Motor neuron (in vitro differentiated cells): ENCODE measurements at regions not wholly inside any gene's neighbourhood (a gene's known extent, or its start where the extent isn't known, plus 50 kb on each side); places are given as distances from the start of the nearest gene placed in this dataset.
A peak's percentile ranks its signal among the peaks of the same experiment; 100 is the strongest.

ENCODE experiments used
- ATAC-seq, 8 experiments: fragments of 200-7000 bp; cut with Tn5 transposase; replicated peaks in 6 of 8; 2 replicates each; pipeline ENCODE4 v1.8.0; 2021; ENCODE audit warnings: mild to moderate bottlenecking in 8 of 8, moderate library complexity in 8 of 8
- H3K27ac ChIP-seq, 2 donors: fragments of 250-450 bp; sonication (Bioruptor Pico); 2 replicates each; pipeline ENCODE4 v1.9.0; 2021; ENCODE audit warnings: antibody characterized with exemption in 2 of 2, mild to moderate bottlenecking in 2 of 2, moderate library complexity in 1 of 2
- H3K4me1 ChIP-seq, 2 donors: fragments of 250-450 bp; sonication (Bioruptor Pico); replicated peaks in 1 of 2; 2 replicates each; pipeline ENCODE4 v1.6.1; 2021; ENCODE audit warnings: antibody characterized with exemption in 2 of 2, mild to moderate bottlenecking in 2 of 2, moderate library complexity in 1 of 2
- H3K4me3 ChIP-seq, 5 donors: fragments of 250-450 bp; sonication (Bioruptor Pico); 2 replicates each; pipeline ENCODE4 v1.9.0; 2021; ENCODE audit warnings: antibody characterized with exemption in 5 of 5, mild to moderate bottlenecking in 5 of 5, moderate library complexity in 4 of 5
- WGBS, 10 experiments: fragments of 450-650 bp; shearing (Covaris generic); methylation state at CpG; one replicate each; pipeline ENCODE4 v1.0.0; 2022; 5-methylcytosine and 5-hydroxymethylcytosine counted together
- in situ Hi-C, 9 experiments: fragments of 400-800 bp; cut with MboI; loops; one replicate each; pipeline ENCODE4 v1.15.0; 2021; ENCODE audit warnings: low sequenced_read_pairs in 9 of 9, low pct_unique_long_range_greater_than_20kb in 2 of 9; ENCODE audit not compliant: unreplicated experiment in 9 of 9

GRCh38 chr10:78746155-78746763 is 322.5 kb upstream of the ZMIZ1 start:
- ATAC-seq, result peak in 5 of 8 experiments; percentile 43 to 77 (median 65)
- in situ Hi-C loops, result no loop called here
- Histone ChIP-seq H3K27ac (peak overlapping the region in 1 of 2 donors; percentile 26), H3K4me3 (no peak overlapping the region), H3K4me1 (peaks cover 27 to 42% of the 10 kb centered on the region in 2 donors)
- 42 to 100% (median 85%) methylated on average over 1 to 4 of the region's 11 CpGs; no CpG with 5 or more reads in 5 of the 10 experiments for WGBS, 10 experiments

GRCh38 chr10:78747401-78748234 is 321.1 kb upstream of the ZMIZ1 start:
- peak in 3 of 8 experiments; percentile 13 to 32 (median 16) for ATAC-seq
- Histone ChIP-seq H3K27ac (no peak overlapping the region), H3K4me3 (no peak overlapping the region), H3K4me1 (peaks cover 27 to 42% of the 10 kb centered on the region in 2 donors)
- 48 to 100% (median 88%) methylated on average over 3 to 14 of the region's 14 CpGs for WGBS, 10 experiments
- in situ Hi-C loops, result no loop called here

- no peak overlapping the region for H3K4me3 ChIP-seq
- in situ Hi-C loops, result no loop called here
- H3K4me1 ChIP-seq, result peaks cover 24 to 45% of the 10 kb centered on the region in 2 donors
- WGBS, 10 experiments, result 76 to 100% (median 94%) methylated on average over 1 to 4 of the region's 4 CpGs
- H3K27ac ChIP-seq, result no peak overlapping the region
- ATAC-seq, result no peak
These were observed 320.6 kb upstream of the ZMIZ1 start for GRCh38 chr10:78748235-78748533.

- no peak for ATAC-seq
- peaks cover 32 to 53% of the 10 kb centered on the region in 2 donors for H3K4me1 ChIP-seq
- WGBS, 10 experiments, result 100% methylated on average over 1 of the region's 1 CpG; no CpG with 5 or more reads in 9 of the 10 experiments
- H3K4me3 ChIP-seq, result no peak overlapping the region
- no peak overlapping the region for H3K27ac ChIP-seq
- in situ Hi-C loops, result no loop called here
These were observed 319.6 kb upstream of the ZMIZ1 start for GRCh38 chr10:78749200-78749599.

- ATAC-seq, result no peak
- Histone ChIP-seq H3K4me3 (no peak overlapping the region), H3K27ac (no peak overlapping the region), H3K4me1 (peaks cover 33 to 53% of the 10 kb centered on the region in 2 donors)
- WGBS, 10 experiments, result 43 to 100% (median 90%) methylated on average over 1 of the region's 1 CpG; no CpG with 5 or more reads in 3 of the 10 experiments
- in situ Hi-C loops, result no loop called here
These were observed 318.9 kb upstream of the ZMIZ1 start for GRCh38 chr10:78749898-78750297.

- 42 to 100% (median 70%) methylated on average over 1 to 5 of the region's 5 CpGs for WGBS, 10 experiments
- in situ Hi-C loops, result no loop called here
These were observed 318.3 kb upstream of the ZMIZ1 start for GRCh38 chr10:78750418-78750817.

GRCh38 chr10:78751716-78752115 is 317.1 kb upstream of the ZMIZ1 start:
- 40 to 100% (median 96%) methylated on average over 1 to 8 of the region's 9 CpGs; no CpG with 5 or more reads in 1 of the 10 experiments for WGBS, 10 experiments
- Histone ChIP-seq H3K27ac (no peak overlapping the region), H3K4me3 (no peak overlapping the region), H3K4me1 (peaks cover 34 to 52% of the 10 kb centered on the region in 2 donors)
- in situ Hi-C loops, result no loop called here
- no peak for ATAC-seq

More at GRCh38 chr10:78750418-78750817, 318.3 kb upstream of the ZMIZ1 start:
- H3K27ac ChIP-seq, result no peak overlapping the region
- peaks cover 33 to 53% of the 10 kb centered on the region in 2 donors for H3K4me1 ChIP-seq
- no peak for ATAC-seq
- H3K4me3 ChIP-seq, result no peak overlapping the region

- H3K4me1 ChIP-seq, result peaks cover 39 to 54% of the 10 kb centered on the region in 2 donors
- no peak for ATAC-seq
- WGBS, 10 experiments, result 28 to 100% (median 55%) methylated on average over 1 to 3 of the region's 3 CpGs; no CpG with 5 or more reads in 2 of the 10 experiments
- H3K4me3 ChIP-seq, result no peak overlapping the region
- H3K27ac ChIP-seq, result no peak overlapping the region
- in situ Hi-C loops, result no loop called here
These were observed 316.5 kb upstream of the ZMIZ1 start for GRCh38 chr10:78752221-78752620.

- in situ Hi-C loops, result no loop called here
These were observed 316.1 kb upstream of the ZMIZ1 start for GRCh38 chr10:78752708-78753107.

GRCh38 chr10:78754269-78755062 is 314.3 kb upstream of the ZMIZ1 start:
- Histone ChIP-seq H3K27ac (peak overlapping the region; percentile 58 to 78), H3K4me3 (no peak overlapping the region), H3K4me1 (peaks cover 45 to 49% of the 10 kb centered on the region in 2 donors)
- WGBS, 10 experiments, result 22 to 83% (median 51%) methylated on average over 1 to 8 of the region's 11 CpGs
- peak in 7 of 8 experiments; percentile 4 to 73 (median 62) for ATAC-seq
- in situ Hi-C loops, result no loop called here

More at GRCh38 chr10:78752708-78753107, 316.1 kb upstream of the ZMIZ1 start:
- Histone ChIP-seq H3K27ac (no peak overlapping the region), H3K4me1 (peaks cover 44 to 54% of the 10 kb centered on the region in 2 donors), H3K4me3 (no peak overlapping the region)
- no peak for ATAC-seq
- 83 to 100% (median 94%) methylated on average over 1 to 3 of the region's 4 CpGs; no CpG with 5 or more reads in 5 of the 10 experiments for WGBS, 10 experiments

- peaks cover 45 to 49% of the 10 kb centered on the region in 2 donors for H3K4me1 ChIP-seq
- WGBS, 10 experiments, result 60 to 100% (median 86%) methylated on average over 1 to 7 of the region's 12 CpGs; no CpG with 5 or more reads in 2 of the 10 experiments
- ATAC-seq, result no peak
- H3K27ac ChIP-seq, result peak overlapping the region; percentile 58 to 78
- in situ Hi-C loops, result no loop called here
- no peak overlapping the region for H3K4me3 ChIP-seq
These were observed 313.6 kb upstream of the ZMIZ1 start for GRCh38 chr10:78755063-78755701.

- ATAC-seq, result no peak
- in situ Hi-C loops, result no loop called here
- WGBS, 10 experiments, result 50 to 100% (median 93%) methylated on average over 1 to 3 of the region's 3 CpGs; no CpG with 5 or more reads in 2 of the 10 experiments
- H3K27ac ChIP-seq, result peak overlapping the region in 1 of 2 donors; percentile 58
- peaks cover 45 to 49% of the 10 kb centered on the region in 2 donors for H3K4me1 ChIP-seq
- H3K4me3 ChIP-seq, result no peak overlapping the region
These were observed 312.8 kb upstream of the ZMIZ1 start for GRCh38 chr10:78755877-78756455.
